ENCODE measurements at regions not wholly inside any gene's neighbourhood (a gene's known extent, or its start where the extent isn't known, plus 50 kb on each side); places are given as distances from the start of the nearest gene placed in this dataset.

GRCh38 chr6:106849676-106850332 is 124.7 kb downstream of the CD24 start (continued):
- 0 out of 2 replicates have a peak, but pooled peaks have one; percentile 31 for TF ChIP-seq MGA (IDR thresholded peaks at IDR 0.05)
- no peak for TF ChIP-seq ZMIZ1 (IDR thresholded peaks at IDR 0.05; ENCODE audit: low read depth in 2 of 2, low read length in 2 of 2)
- TF ChIP-seq ID3 (CRISPR knock-in tag; IDR thresholded peaks at IDR 0.05): no peak
- TF ChIP-seq ID3 (tag; IDR thresholded peaks at IDR 0.05): no peak
- TF ChIP-seq ATF1 (CRISPR knock-in tag; IDR thresholded peaks at IDR 0.05): no peak
- TF ChIP-seq ATF1 (tag; IDR thresholded peaks at IDR 0.05): peak; percentile 31; the same call in 1 of the 2 replicates
- 0 out of 2 replicates have a peak, but pooled peaks have one; percentile 4 for TF ChIP-seq NFRKB (IDR thresholded peaks at IDR 0.05; ENCODE audit: low read depth)
- TF ChIP-seq FOXA3 (CRISPR knock-in tag; conservative IDR thresholded peaks at IDR 0.05 in 1 of 2, IDR thresholded peaks at IDR 0.05 in 1 of 2): no peak
- peak; percentile 84; the same call in 1 of the 2 replicates for TF ChIP-seq SPI1 (IDR thresholded peaks at IDR 0.05; ENCODE audit: borderline replicate concordance, low read depth, low read length)
- TF ChIP-seq JUND (IDR thresholded peaks at IDR 0.05; ENCODE audit: borderline replicate concordance, low read depth, low read length): peak; percentile 59; the same call in 1 of the 2 replicates
- peak; percentile 76; the same call in 2 of the 3 replicates for TF ChIP-seq JUND (tag; IDR thresholded peaks at IDR 0.05; ENCODE audit: borderline replicate concordance, low read depth, low read length)
- TF ChIP-seq CGGBP1 (CRISPR knock-in tag; IDR thresholded peaks at IDR 0.05): no peak

All from K562 (cell line).